ENCODE measurements at regions not wholly inside any gene's neighbourhood (a gene's known extent, or its start where the extent isn't known, plus 50 kb on each side); places are given as distances from the start of the nearest gene placed in this dataset.

GRCh38 chr4:30842689-30843088 is 122.5 kb downstream of the PCDH7 start:
- Histone ChIP-seq H3K9me3 (ENCODE audit: low read depth, low read length, poor library complexity, severe bottlenecking) (no peaks in the 10 kb centered on the region), H3K4me1 (ENCODE audit: insufficient read depth, low read length, poor library complexity, severe bottlenecking) (peaks cover 52% of the 10 kb centered on the region), H3K27ac (ENCODE audit: low read depth, low read length, poor library complexity, severe bottlenecking) (no peak overlapping the region), H3K27me3 (replicated peaks; ENCODE audit: insufficient read depth, low read depth, low read length, poor library complexity) (no peaks in the 10 kb centered on the region), H3K4me3 (ENCODE audit: low read depth, low read length, poor library complexity, severe bottlenecking) (no peak overlapping the region), H3K36me3 (ENCODE audit: insufficient read depth, low read length, poor library complexity, severe bottlenecking) (peaks cover 3% of the 10 kb centered on the region)
- no peak for DNase-seq (ENCODE audit: low spot score)
- TF ChIP-seq EZH2 (IDR thresholded peaks at IDR 0.05; ENCODE audit: borderline replicate concordance, low read depth, low read length, poor library complexity, severe bottlenecking) = no peak
- no peak for TF ChIP-seq CTCF (conservative IDR thresholded peaks at IDR 0.05; ENCODE audit: low read depth, low read length)
- ChIA-PET POLR2A (ENCODE audit: low non-redundant PET) (no interaction called here), CTCF (no interaction called here)
- intact Hi-C loops (cut with micrococcal nuclease; ENCODE audit: unreplicated experiment) = no loop called here
- no TSS peak for BruUV-seq (replicated peaks)

GRCh38 chr4:30844861-30845582 is 124.9 kb downstream of the PCDH7 start:
- intact Hi-C loops (cut with micrococcal nuclease; ENCODE audit: unreplicated experiment) = no loop called here
- ChIA-PET POLR2A (ENCODE audit: low non-redundant PET) (interaction anchor here (0.7 to 0.8 kb wide), 2 partner anchors 18 to 84 kb away, joined by 3 to 4 read pairs; no protein-coding TSS in a partner anchor), CTCF (no interaction called here)
- no peaks in the 10 kb centered on the region for H3K27me3 ChIP-seq (replicated peaks; ENCODE audit: insufficient read depth, low read depth, low read length, poor library complexity)
- peak; percentile 41 for DNase-seq (ENCODE audit: low spot score)
- H3K4me3 ChIP-seq (ENCODE audit: low read depth, low read length, poor library complexity, severe bottlenecking) = no peak overlapping the region
- TF ChIP-seq CTCF (conservative IDR thresholded peaks at IDR 0.05; ENCODE audit: low read depth, low read length) (no peak), EZH2 (IDR thresholded peaks at IDR 0.05; ENCODE audit: borderline replicate concordance, low read depth, low read length, poor library complexity, severe bottlenecking) (no peak)
- peaks cover 3% of the 10 kb centered on the region for H3K36me3 ChIP-seq (ENCODE audit: insufficient read depth, low read length, poor library complexity, severe bottlenecking)
- BruUV-seq (replicated peaks) = no TSS peak
- peaks cover 36% of the 10 kb centered on the region for H3K4me1 ChIP-seq (ENCODE audit: insufficient read depth, low read length, poor library complexity, severe bottlenecking)
- no peaks in the 10 kb centered on the region for H3K9me3 ChIP-seq (ENCODE audit: low read depth, low read length, poor library complexity, severe bottlenecking)
- no peak overlapping the region for H3K27ac ChIP-seq (ENCODE audit: low read depth, low read length, poor library complexity, severe bottlenecking)

GRCh38 chr4:30847167-30847566 is 127.0 kb downstream of the PCDH7 start:
- Histone ChIP-seq H3K4me3 (ENCODE audit: low read depth, low read length, poor library complexity, severe bottlenecking) (no peak overlapping the region), H3K27ac (ENCODE audit: low read depth, low read length, poor library complexity, severe bottlenecking) (no peak overlapping the region), H3K4me1 (ENCODE audit: insufficient read depth, low read length, poor library complexity, severe bottlenecking) (peaks cover 21% of the 10 kb centered on the region), H3K36me3 (ENCODE audit: insufficient read depth, low read length, poor library complexity, severe bottlenecking) (peaks cover 3% of the 10 kb centered on the region), H3K9me3 (ENCODE audit: low read depth, low read length, poor library complexity, severe bottlenecking) (no peaks in the 10 kb centered on the region), H3K27me3 (replicated peaks; ENCODE audit: insufficient read depth, low read depth, low read length, poor library complexity) (no peaks in the 10 kb centered on the region)
- ChIA-PET CTCF (no interaction called here), POLR2A (ENCODE audit: low non-redundant PET) (no interaction called here)
- TF ChIP-seq EZH2 (IDR thresholded peaks at IDR 0.05; ENCODE audit: borderline replicate concordance, low read depth, low read length, poor library complexity, severe bottlenecking) = no peak
- TF ChIP-seq CTCF (conservative IDR thresholded peaks at IDR 0.05; ENCODE audit: low read depth, low read length) = no peak
- BruUV-seq (replicated peaks) = no TSS peak
- no peak for DNase-seq (ENCODE audit: low spot score)
- intact Hi-C loops (cut with micrococcal nuclease; ENCODE audit: unreplicated experiment) = no loop called here
